ENCODE measurements at regions not wholly inside any gene's neighbourhood (a gene's known extent, or its start where the extent isn't known, plus 50 kb on each side); places are given as distances from the start of the nearest gene placed in this dataset.

- no peak for TF ChIP-seq CTCF (IDR thresholded peaks at IDR 0.05; ENCODE audit: control insufficient read depth, insufficient read depth, low read depth, low read length, missing control alignments)
- DNase-seq (ENCODE audit: low read depth) = no peak
- no peak overlapping the region for H3K4me3 ChIP-seq (ENCODE audit: control insufficient read depth, low read depth, low read length)
Observed at GRCh38 chr6:44651604-44652003, 264.1 kb downstream of the CDC5L start.

- H3K4me3 ChIP-seq (ENCODE audit: control insufficient read depth, low read depth, low read length) = no peak overlapping the region
- TF ChIP-seq CTCF (IDR thresholded peaks at IDR 0.05; ENCODE audit: control insufficient read depth, insufficient read depth, low read depth, low read length, missing control alignments) = no peak
- no peak for DNase-seq (ENCODE audit: low read depth)
Observed at GRCh38 chr6:44652547-44652946, 265.0 kb downstream of the CDC5L start.

GRCh38 chr6:44653091-44653490, 265.6 kb downstream of the CDC5L start:
- no peak overlapping the region for H3K4me3 ChIP-seq (ENCODE audit: control insufficient read depth, low read depth, low read length)
- no peak for TF ChIP-seq CTCF (IDR thresholded peaks at IDR 0.05; ENCODE audit: control insufficient read depth, insufficient read depth, low read depth, low read length, missing control alignments)
- no peak for DNase-seq (ENCODE audit: low read depth)

- H3K4me3 ChIP-seq (ENCODE audit: control insufficient read depth, low read depth, low read length) = no peak overlapping the region
- no peak for TF ChIP-seq CTCF (IDR thresholded peaks at IDR 0.05; ENCODE audit: control insufficient read depth, insufficient read depth, low read depth, low read length, missing control alignments)
- DNase-seq (ENCODE audit: low read depth) = no peak
Observed at GRCh38 chr6:44653761-44654218, 266.3 kb downstream of the CDC5L start.

- peak; percentile 97 for TF ChIP-seq CTCF (IDR thresholded peaks at IDR 0.05; ENCODE audit: control insufficient read depth, insufficient read depth, low read depth, low read length, missing control alignments)
- H3K4me3 ChIP-seq (ENCODE audit: control insufficient read depth, low read depth, low read length) = no peak overlapping the region
- no peak for DNase-seq (ENCODE audit: low read depth)
Observed at GRCh38 chr6:44655412-44656342, 268.2 kb downstream of the CDC5L start.

GRCh38 chr6:44656691-44657090, 269.2 kb downstream of the CDC5L start:
- TF ChIP-seq CTCF (IDR thresholded peaks at IDR 0.05; ENCODE audit: control insufficient read depth, insufficient read depth, low read depth, low read length, missing control alignments) = no peak
- no peak overlapping the region for H3K4me3 ChIP-seq (ENCODE audit: control insufficient read depth, low read depth, low read length)
- DNase-seq (ENCODE audit: low read depth) = no peak

Measured in AG09309 (cell line).